ENCODE measurements at regions not wholly inside any gene's neighbourhood (a gene's known extent, or its start where the extent isn't known, plus 50 kb on each side); places are given as distances from the start of the nearest gene placed in this dataset.

DNA sequence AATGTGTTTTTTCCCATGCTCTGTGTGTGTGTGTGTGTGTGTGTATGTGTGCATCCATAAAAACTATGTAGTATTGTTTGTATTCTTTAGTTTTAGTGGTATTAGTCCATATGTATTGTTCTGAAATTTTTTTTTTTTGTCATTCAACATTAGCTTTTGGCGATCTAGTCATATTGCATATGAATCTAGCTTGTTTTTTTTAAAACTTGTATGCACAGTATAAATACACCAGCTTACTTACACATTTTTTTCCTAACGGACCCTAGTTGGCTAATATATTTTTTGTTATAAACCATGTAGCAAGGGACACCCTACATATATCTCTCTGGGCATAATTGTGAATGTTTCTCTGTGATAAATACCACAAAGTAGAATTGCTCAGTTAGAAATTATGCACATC is 359.7 kb downstream of the SRGAP2C start:
- TF ChIP-seq EZH2phosphoT487 (IDR thresholded peaks at IDR 0.05; ENCODE audit: borderline replicate concordance): no peak
- TF ChIP-seq, protein P1, sequence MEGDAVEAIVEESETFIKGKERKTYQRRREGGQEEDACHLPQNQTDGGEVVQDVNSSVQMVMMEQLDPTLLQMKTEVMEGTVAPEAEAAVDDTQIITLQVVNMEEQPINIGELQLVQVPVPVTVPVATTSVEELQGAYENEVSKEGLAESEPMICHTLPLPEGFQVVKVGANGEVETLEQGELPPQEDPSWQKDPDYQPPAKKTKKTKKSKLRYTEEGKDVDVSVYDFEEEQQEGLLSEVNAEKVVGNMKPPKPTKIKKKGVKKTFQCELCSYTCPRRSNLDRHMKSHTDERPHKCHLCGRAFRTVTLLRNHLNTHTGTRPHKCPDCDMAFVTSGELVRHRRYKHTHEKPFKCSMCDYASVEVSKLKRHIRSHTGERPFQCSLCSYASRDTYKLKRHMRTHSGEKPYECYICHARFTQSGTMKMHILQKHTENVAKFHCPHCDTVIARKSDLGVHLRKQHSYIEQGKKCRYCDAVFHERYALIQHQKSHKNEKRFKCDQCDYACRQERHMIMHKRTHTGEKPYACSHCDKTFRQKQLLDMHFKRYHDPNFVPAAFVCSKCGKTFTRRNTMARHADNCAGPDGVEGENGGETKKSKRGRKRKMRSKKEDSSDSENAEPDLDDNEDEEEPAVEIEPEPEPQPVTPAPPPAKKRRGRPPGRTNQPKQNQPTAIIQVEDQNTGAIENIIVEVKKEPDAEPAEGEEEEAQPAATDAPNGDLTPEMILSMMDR (conservative IDR thresholded peaks at IDR 0.05; ENCODE audit: low read length): no peak

All from Loucy (cell line).